DMS 273 (cell line): ENCODE measurements at regions not wholly inside any gene's neighbourhood (a gene's known extent, or its start where the extent isn't known, plus 50 kb on each side); places are given as distances from the start of the nearest gene placed in this dataset.

ENCODE experiments used
- DNase-seq: peaks from one replicate; lab custom pipeline; 2025; ENCODE audit not compliant: unreplicated experiment; lab: John Stamatoyannopoulos, UW

DNA sequence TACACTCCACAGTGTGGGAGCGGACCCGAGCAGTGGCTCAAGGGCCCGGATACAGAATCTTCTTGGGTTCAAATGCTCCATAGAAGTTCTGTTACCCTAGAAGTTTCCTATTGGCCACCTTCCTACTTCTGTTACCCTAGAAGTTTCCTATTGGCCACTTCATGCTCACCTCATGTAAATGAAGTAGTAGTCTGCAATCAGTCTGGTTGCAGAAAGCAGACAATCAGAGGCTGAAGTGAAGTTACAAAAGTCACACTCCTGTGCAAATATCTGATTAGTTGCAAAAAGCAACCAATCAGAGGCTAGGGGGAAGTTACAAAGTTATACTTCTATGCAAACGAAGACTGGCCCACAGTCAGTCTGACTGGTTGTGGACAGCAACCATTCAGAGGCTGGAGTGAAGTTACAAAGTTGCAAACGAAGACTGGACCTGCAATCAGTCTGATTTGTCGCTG is 77.8 kb upstream of the CPNE8 start:
- DNase-seq: no peak

DNA sequence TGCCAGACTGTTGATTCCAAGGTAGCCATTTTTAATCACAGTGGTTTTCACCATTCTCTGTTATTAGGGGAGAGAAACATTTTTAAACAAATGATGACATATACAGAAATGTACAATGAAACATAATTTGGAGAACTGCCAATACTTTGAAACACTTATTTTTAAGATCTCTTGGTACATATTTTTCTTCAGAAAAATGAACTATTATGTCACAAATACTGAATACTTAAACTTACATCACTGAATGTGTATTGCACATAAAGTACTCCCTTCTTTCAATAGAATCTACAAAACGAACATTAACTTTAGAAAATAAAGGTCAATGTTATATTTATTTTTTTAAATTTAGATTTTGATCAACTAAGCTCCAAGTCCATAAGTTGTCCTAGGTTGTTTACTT is 71.7 kb upstream of the CPNE8 start:
- no peak for DNase-seq

DNA sequence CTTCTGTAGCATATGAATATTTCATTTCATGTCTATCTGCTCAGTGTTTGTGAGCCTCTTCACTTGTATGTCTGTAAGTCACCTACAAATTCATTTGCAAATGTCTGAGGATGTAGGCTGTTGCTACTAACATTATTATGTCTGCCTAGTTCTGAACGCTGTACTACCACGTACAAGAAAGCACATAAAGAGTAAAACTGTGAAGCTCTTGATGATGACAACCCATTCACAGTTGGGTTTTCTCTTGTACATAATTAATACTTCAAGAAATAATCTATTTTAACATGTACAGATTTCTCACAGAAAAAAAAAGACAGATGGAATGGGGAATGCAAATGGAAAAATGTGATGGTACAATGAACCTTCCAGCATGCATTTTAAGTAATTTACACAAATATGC is 64.3 kb upstream of the CPNE8 start:
- no peak for DNase-seq

DNA sequence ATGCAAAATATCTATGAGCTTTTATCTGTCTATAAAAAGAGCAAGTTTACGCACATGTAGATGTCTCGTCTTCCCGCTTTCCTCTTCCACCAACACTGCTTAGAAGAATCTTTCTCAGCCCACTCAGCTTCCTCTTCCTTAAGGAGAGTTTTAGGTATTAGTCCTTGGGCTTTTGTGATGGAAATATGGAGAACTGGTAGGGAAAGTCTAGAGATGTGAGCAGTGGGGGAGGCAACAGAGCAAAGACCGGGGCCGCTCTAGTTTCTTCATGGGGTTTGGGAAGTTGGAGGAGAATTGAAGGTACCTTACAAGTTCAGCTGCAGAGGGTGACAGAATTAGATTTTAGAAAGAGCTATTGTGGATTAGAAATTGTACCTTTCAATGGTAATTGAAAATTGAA is 56.3 kb upstream of the CPNE8 start:
- no peak for DNase-seq

DNA sequence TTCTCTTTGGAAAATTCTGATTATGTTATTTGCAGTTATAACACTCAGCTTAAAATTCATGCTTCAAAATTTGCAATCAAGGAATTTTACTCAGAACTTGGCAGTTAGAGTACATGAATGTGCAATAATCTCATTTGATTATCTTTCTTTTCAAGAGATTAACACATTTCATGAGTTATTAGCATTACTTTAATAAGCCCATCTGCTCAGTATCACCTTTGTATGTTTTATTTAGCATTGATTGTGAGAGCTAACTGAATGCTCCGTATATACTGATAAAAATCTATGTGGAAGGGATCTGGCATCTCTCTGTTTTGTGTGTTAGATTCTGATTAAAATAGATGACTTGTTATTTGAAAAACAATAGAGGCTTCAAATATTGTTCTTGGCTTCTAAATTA is 55.6 kb upstream of the CPNE8 start:
- DNase-seq: no peak

DNA sequence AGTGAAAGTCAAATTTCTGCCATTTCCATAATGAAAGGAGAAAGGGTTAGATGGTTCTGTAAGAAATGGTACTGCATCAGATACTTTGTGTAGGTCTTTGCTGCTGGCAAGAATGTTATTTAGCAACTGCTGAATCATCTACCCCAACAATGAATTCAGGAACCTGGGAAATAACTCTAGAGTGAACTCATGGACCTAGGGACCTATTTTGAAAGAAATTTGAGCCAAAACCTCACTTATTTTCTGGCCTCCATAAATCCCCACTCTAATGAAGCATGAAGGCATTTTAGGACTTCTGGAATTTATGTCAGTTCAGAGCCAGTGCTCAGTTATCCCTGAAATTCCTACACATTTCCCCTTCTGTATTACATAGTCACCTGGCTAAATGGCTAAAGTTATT is 50.9 kb upstream of the CPNE8 start:
- DNase-seq: no peak
